Hindlimb muscle (tissue), 1 donor: ENCODE measurements at regions not wholly inside any gene's neighbourhood (a gene's known extent, or its start where the extent isn't known, plus 50 kb on each side); places are given as distances from the start of the nearest gene placed in this dataset.
A peak's percentile ranks its signal among the peaks of the same experiment; 100 is the strongest.

ENCODE experiments used
- DNase-seq: peaks from one replicate; pipeline ENCODE4 v3.0.0-alpha.2; 2013

DNA sequence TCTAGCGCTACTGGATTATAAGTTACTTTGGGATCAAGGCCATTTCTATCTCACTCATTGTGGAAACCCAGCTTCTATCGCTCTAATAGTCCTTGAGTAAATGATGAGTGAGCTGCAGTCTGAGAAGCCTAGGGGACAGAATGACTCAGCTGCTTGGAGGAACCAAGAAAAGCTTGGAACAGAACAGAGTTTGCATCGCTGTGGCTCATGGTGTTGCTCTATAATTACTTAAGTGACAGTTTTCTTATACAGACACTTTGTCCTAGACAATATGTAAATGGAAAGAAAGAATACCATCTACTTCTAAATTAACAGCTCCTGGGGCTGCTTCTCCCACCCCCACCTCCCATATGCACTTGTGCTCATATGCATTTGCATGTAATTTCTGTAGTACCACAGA is 156.9 kb downstream of the SLIT2 start:
- no peak for DNase-seq

DNA sequence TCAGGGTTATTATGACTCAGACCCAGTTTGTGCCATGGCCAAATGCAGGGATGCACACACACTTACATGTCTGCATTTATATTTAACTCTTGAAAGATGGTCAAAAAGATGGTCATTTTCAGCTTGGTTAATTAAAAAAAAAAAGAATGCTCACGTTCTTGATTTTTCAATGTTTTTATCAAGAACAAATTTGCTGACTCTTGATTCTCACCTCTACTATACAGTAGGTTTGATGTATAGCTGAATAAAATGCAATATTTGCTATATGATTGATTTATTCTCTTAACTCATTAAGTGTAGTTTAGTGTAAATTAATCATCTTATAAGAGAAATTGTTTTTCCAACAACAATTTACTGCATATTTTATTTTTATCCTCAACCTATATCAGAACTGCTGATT is 160.4 kb downstream of the SLIT2 start:
- no peak for DNase-seq

DNA sequence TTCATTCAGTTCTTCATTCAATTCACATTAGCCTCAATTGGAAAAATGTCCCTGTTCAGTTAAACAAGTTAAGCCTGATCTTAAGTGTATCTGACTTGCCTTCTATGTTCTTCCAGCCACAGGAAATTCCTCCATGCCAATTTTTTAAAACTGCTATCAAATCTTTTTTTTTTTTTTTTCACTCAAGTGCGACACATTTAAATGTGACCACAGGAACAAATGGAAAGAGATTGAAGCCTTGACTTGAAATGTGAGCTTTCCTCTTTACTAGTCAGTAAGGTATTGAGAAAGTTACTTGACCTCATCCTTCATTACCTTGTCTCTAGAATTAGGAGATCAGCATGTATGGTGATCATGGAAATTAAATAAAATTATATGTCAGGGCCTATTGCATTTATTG is 165.1 kb downstream of the SLIT2 start:
- DNase-seq, result no peak

- peak; percentile 51 for DNase-seq
Observed at GRCh38 chr4:20418861-20419451, 167.3 kb downstream of the SLIT2 start.

- no peak for DNase-seq
Observed at GRCh38 chr4:20420916-20421602, 169.4 kb downstream of the SLIT2 start.

DNA sequence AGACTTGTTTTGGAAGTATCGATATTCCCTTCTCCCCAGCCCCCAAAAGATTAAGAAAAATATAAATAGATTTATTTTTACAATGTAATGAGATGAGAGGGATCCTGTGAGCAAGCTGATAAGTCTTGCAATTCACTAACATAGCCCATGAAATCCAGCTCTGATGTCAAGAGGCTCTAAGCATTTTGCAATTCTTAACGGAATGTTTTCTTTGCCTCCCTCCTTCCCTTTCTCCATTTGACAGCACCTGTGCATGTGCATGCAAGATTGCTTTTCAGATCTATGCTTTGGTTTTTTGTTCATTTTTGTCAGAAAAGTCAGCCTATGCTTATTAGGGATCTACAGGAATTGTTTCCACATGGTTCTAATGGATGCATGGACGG is 169.9 kb downstream of the SLIT2 start:
- no peak for DNase-seq

DNA sequence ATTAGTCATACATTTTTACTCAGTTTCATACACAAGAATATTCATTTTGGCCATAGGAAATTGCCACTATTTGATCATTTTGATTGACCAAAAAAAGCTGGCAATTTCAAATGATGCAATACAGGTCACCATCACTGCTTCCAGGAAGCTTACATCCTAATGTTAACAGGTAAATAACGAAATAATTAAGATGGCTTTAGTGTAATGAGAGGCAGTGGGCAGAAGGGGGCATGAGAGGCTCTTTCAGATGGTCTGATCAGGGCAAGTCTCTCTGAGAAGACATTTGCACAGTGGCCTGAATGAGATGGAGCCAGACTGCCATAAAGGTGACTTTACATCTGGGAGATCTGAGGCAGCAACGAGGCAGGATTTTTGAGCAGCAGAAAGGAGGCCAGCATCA is 170.7 kb downstream of the SLIT2 start:
- DNase-seq, result no peak

- DNase-seq, result no peak
Observed at GRCh38 chr4:20423420-20423819, 171.7 kb downstream of the SLIT2 start.

GRCh38 chr4:20426028-20426427 is 174.3 kb downstream of the SLIT2 start:
- DNase-seq, result no peak

- DNase-seq, result peak; percentile 54
Observed at GRCh38 chr4:20428436-20429160, 176.9 kb downstream of the SLIT2 start.

GRCh38 chr4:20430259-20430941 is 178.7 kb downstream of the SLIT2 start:
- DNase-seq, result peak; percentile 63

- DNase-seq, result peak; percentile 38
Observed at GRCh38 chr4:20431543-20431951, 179.8 kb downstream of the SLIT2 start.

DNA sequence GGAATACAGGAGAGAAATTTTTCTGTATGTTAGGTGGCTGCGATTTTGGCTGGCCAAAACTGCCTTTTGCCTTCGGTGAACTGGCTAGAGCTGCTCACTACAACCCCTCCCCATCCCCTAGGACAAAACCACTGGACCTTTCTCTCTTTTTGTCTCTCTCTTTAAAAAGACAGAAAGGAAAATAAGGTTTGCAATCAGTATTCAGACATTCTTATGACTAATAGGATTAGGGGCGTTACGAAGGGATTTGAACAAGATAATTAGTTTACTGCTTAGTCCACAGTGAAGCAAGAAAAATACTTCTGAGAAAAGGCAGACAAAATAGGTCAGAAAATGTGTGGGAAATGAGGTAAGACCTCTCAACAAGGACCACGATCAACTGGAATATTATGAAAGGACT is 180.4 kb downstream of the SLIT2 start:
- peak; percentile 48 for DNase-seq

DNA sequence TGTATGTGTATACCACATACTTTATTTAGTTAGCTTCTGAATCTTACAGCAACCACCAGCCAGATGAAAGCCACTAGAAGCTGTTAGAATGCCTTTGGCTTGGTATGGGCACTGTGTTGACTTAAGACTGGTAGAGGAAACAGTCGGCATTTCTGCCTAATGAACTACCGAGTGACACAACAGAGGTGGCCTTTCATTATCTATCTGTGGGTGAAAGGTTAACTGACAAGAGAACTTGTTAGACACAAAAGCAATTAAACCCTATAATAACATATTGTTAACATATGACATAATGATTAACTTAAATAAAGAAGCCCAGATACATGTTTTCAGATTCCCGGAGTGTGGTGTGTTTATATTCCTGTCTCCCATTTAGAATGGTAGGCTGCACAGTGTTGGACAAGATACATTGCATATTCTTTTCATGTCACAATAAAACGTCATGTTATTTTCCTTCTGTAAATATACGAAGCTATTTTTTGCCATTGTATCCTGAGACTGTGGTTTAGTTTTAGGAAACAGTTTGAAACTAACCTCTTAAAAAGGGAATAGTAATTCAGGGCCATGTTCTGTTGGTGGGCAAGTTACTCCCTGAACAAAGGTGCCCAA is 181.5 kb downstream of the SLIT2 start:
- no peak for DNase-seq

- no peak for DNase-seq
Observed at GRCh38 chr4:20440170-20440569, 188.5 kb downstream of the SLIT2 start.

DNA sequence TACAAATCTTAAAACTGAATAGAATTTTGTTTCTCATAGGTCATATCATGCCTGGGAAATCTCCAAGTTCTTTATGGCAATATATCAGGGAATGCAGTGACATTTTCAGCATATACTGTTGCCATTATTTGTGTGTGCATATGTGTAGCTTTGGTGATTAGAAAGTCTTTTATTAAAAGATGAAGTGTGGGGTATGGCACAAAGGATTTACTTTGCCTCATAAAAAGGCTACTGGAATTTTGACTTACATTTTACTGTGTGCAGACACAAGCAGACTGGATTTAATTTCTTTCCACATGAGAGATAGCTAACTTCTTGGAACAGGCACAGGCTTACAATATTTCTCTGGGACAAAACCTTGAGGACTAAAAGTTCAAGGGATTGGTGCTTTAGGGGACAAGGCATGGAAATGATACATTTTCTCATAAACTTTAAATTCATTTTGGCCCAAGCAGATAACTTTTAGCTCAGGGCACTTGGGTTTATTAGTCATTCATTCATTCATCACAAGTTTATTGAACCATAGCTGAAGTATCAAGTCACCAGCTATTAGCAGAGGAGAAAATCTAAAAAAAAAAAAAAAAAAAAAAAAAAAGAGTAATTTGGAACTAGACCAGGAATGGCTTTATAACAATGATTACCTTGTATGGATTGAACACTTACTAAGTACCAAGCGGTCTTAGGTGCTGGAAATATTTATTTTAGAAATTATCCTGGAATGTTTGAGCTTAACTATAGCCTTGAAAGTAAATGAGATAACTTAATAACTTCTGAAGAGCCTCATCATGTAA is 191.5 kb downstream of the SLIT2 start:
- DNase-seq, result no peak

GRCh38 chr4:20444599-20445337 is 193.1 kb downstream of the SLIT2 start:
- no peak for DNase-seq

DNA sequence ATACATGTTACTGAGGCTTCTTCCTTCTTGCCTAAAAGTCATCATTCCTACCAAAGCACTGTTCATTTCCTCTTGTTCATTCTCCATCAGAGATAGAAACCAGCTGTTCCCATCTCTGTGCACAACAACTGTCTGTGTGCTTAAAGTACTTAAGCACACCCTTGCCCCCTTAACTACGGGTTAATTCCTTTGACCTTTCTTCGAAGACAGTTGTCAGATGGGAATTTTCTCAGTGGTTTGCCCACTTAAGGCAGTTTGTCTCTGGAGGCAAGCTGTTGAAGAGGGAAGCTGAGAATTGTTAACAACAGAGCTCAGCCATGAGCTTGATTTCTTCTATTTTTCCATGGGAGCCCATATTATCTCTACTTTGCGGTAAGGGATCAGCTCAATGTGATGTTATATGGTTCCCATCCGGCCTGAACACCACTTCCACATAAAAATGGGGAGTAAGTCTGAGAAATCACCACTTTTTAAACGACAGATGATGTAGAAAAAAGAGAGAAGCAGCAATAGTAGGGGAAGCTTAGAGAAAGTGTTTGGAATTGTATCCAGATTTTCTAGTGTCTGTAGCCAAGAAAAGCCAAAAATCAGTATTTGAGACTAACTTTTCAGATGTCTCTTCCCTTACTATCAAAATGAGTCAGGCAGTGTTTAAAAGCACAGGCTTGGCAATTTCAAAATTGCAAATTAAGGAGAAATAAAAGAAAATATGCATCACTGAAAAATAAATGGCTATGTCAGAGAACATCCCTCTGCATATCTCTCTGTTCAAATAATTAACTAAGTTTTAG is 194.4 kb downstream of the SLIT2 start:
- no peak for DNase-seq

GRCh38 chr4:20447103-20447502 is 195.4 kb downstream of the SLIT2 start:
- no peak for DNase-seq

GRCh38 chr4:20451986-20452385 is 200.3 kb downstream of the SLIT2 start:
- no peak for DNase-seq

- no peak for DNase-seq
Observed at GRCh38 chr4:20454515-20454914, 202.8 kb downstream of the SLIT2 start.
